ENCODE measurements at regions not wholly inside any gene's neighbourhood (a gene's known extent, or its start where the extent isn't known, plus 50 kb on each side); places are given as distances from the start of the nearest gene placed in this dataset. TPM values are rescaled to one million over a fixed set of nuclear protein-coding genes. Genes with fewer than 3 reads are reported as not detected.

DNA sequence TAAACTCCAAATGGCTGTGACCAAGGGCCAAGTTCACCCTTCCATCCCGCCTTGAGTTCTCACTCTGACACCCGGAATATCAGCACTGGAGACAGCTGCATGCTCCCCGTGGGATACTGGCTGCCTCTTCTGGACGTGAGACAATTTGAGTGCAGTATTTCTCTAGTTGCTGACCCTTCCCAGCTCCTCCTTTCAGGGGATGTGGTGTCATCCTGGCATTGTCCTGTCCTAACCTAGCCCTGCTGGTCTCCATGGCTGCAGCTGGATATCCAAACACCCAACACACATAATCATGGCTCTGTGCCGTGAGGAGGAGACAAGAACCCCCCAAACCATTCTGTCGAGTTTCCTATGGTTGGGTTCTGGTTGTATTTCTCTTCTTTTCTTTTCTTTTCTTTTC is 82.6 kb downstream of the PAX1 start:
- H3K27ac ChIP-seq (ENCODE audit: low read depth, low read length): no peak overlapping the region
- CTCF ChIA-PET: no interaction called here
- H3K27me3 ChIP-seq (ENCODE audit: control insufficient read depth, insufficient read depth, low read length): no peaks in the 10 kb centered on the region
- H3K9me3 ChIP-seq (ENCODE audit: control insufficient read depth, insufficient read depth, low read length): peaks cover 25% of the 10 kb centered on the region
- DNase-seq (ENCODE audit: low read depth, low spot score): no peak
- POLR2A ChIA-PET: no interaction called here
- TF ChIP-seq, protein P1, sequence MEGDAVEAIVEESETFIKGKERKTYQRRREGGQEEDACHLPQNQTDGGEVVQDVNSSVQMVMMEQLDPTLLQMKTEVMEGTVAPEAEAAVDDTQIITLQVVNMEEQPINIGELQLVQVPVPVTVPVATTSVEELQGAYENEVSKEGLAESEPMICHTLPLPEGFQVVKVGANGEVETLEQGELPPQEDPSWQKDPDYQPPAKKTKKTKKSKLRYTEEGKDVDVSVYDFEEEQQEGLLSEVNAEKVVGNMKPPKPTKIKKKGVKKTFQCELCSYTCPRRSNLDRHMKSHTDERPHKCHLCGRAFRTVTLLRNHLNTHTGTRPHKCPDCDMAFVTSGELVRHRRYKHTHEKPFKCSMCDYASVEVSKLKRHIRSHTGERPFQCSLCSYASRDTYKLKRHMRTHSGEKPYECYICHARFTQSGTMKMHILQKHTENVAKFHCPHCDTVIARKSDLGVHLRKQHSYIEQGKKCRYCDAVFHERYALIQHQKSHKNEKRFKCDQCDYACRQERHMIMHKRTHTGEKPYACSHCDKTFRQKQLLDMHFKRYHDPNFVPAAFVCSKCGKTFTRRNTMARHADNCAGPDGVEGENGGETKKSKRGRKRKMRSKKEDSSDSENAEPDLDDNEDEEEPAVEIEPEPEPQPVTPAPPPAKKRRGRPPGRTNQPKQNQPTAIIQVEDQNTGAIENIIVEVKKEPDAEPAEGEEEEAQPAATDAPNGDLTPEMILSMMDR (IDR thresholded peaks at IDR 0.05; ENCODE audit: low read depth, low read length): no peak
- H3K4me3 ChIP-seq (ENCODE audit: low read depth, low read length): no peak overlapping the region

DNA sequence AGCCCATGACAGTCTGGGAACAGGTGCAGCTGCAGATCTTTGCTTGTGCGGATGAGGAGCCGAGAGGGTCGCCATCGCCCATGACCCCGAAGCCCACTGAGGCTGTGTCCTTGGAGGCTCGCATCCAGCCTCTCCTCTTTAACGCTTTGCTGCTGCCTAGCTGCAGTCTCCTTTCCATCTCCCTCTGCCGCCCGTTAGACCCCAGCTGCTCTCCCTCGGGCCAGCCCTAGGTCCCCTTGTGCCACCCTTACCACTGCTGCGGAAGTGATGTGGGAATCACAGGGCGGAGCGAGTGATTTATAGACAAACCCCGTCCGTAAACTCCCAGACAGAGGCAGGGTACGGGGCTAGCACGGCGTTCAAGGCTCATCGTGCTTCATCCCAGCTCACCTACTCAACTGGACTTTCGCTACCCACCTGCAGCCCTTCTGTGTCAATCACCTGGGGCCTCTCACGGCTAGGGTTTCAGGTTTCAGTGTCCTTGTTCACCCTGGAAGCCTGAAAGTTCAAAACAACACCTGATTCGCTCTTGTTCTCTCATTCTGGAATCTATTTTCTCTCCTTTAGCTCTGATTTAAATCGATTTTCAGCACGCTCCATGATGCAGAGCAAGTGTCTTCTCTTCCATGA is 76.1 kb downstream of the PAX1 start:
- Histone ChIP-seq H3K27ac (ENCODE audit: low read depth, low read length) (no peak overlapping the region), H3K9me3 (ENCODE audit: control insufficient read depth, insufficient read depth, low read length) (peaks cover 13% of the 10 kb centered on the region), H3K4me3 (ENCODE audit: low read depth, low read length) (no peak overlapping the region), H3K27me3 (ENCODE audit: control insufficient read depth, insufficient read depth, low read length) (no peaks in the 10 kb centered on the region)
- CTCF ChIA-PET: no interaction called here
- POLR2A ChIA-PET: no interaction called here
- no peak for DNase-seq (ENCODE audit: low read depth, low spot score)
- TF ChIP-seq, protein P1 (IDR thresholded peaks at IDR 0.05; ENCODE audit: low read depth, low read length): no peak

DNA sequence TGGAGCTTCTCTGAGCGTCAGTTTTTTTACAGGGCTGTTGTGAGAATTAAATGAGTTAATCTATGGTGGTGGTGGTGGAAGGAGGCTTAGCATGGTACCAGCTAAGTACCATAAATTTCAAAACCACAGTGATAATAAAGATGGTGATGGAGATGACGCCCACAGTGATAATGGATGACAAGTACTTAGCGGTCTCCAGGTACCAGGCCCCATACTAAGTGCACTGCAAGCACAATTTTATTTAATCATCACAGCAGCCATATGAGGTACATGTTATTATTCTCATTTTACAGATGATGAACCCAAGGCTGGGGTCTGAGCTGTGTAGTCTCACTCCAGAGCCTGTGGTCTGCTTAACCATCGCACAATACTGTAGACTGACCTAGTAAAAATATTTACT is 75.1 kb downstream of the PAX1 start:
- Histone ChIP-seq H3K9me3 (ENCODE audit: control insufficient read depth, insufficient read depth, low read length) (peaks cover 15% of the 10 kb centered on the region), H3K4me3 (ENCODE audit: low read depth, low read length) (no peak overlapping the region), H3K27ac (ENCODE audit: low read depth, low read length) (no peak overlapping the region), H3K27me3 (ENCODE audit: control insufficient read depth, insufficient read depth, low read length) (no peaks in the 10 kb centered on the region)
- TF ChIP-seq, protein P1 (IDR thresholded peaks at IDR 0.05; ENCODE audit: low read depth, low read length): no peak
- ChIA-PET CTCF (no interaction called here), POLR2A (no interaction called here)
- DNase-seq (ENCODE audit: low read depth, low spot score): no peak

Small RNA genes in the stretch of these regions (small RNA-seq; reads per million reads assigned to genes)
- gene AL121912.1 (ENCODE audit: insufficient read length, low read depth): not detected
